ENCODE measurements at regions not wholly inside any gene's neighbourhood (a gene's known extent, or its start where the extent isn't known, plus 50 kb on each side); places are given as distances from the start of the nearest gene placed in this dataset.

DNA sequence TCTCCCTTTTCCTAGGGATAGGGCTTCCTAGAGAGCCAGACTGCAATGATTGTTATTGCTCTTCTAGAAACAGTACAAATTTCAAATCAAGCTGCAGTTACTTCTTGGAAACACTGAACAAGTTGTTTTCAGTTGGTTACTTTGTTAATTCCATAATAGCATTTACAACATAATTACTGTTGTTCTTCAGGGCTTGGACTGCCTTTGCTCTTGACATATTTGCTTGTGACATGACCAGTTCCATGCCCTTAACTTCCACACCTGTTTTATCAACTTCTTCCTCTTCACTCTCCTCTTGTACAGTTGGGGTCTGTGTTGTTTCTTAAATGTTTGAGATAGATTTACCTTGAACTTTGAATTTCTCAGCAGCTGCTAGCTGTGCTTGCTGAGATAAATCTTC lies 104.4 kb downstream of the SEC23IP start:
- no peak overlapping the region for H3K4me3 ChIP-seq (ENCODE audit: low read length)

GRCh38 chr10:119997429-119997828 lies 104.9 kb downstream of the SEC23IP start:
- H3K4me3 ChIP-seq (ENCODE audit: low read length) = no peak overlapping the region
- H3K27ac ChIP-seq (ENCODE audit: low read length) = no peak overlapping the region
- no peak for DNase-seq
- no peaks in the 10 kb centered on the region for H3K36me3 ChIP-seq (ENCODE audit: control insufficient read depth, insufficient read depth, low read length)
- no peaks in the 10 kb centered on the region for H3K4me1 ChIP-seq (ENCODE audit: control insufficient read depth, insufficient read depth, low read length)
- H3K9me3 ChIP-seq (replicated peaks; ENCODE audit: control insufficient read depth, low read depth, low read length) = peaks cover 5% of the 10 kb centered on the region
- H3K27me3 ChIP-seq (ENCODE audit: control insufficient read depth, insufficient read depth, low read length) = no peaks in the 10 kb centered on the region
- WGBS (ENCODE audit: insufficient coverage) = 83% methylated on average over 1 of the region's 2 CpGs

More for the DNA sequence above, 104.4 kb downstream of the SEC23IP start:
- Histone ChIP-seq H3K9me3 (replicated peaks; ENCODE audit: control insufficient read depth, low read depth, low read length) (peaks cover 5% of the 10 kb centered on the region), H3K27me3 (ENCODE audit: control insufficient read depth, insufficient read depth, low read length) (no peaks in the 10 kb centered on the region), H3K36me3 (ENCODE audit: control insufficient read depth, insufficient read depth, low read length) (no peaks in the 10 kb centered on the region), H3K4me1 (ENCODE audit: control insufficient read depth, insufficient read depth, low read length) (no peaks in the 10 kb centered on the region), H3K27ac (ENCODE audit: low read length) (no peak overlapping the region)
- DNase-seq = no peak

DNA sequence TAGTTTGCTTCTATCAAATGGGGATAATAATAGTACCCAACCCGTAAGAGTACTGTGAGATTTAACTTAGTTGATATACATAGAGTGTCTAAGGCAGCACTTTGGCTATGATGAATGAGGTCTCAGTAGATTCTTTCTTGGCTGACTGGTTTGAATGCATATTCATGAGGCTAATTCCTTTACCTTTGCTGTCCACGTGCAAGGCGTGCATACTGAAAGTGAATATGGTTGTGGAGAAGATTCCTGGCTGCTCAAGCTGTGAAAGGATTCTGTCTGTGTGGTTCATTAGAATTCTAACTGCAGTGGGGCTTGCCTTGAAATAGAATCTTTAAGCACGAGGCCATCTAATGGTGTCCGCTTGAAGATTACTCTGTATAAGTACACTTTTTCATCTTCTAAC lies 110.3 kb downstream of the SEC23IP start:
- Histone ChIP-seq H3K9me3 (replicated peaks; ENCODE audit: control insufficient read depth, low read depth, low read length) (no peaks in the 10 kb centered on the region), H3K27ac (ENCODE audit: low read length) (no peak overlapping the region)
- no CpG with 5 or more reads among the region's 5 CpGs for WGBS (ENCODE audit: insufficient coverage)

GRCh38 chr10:120005207-120006201 lies 113.0 kb downstream of the SEC23IP start:
- WGBS (ENCODE audit: insufficient coverage) = 63% methylated on average over 4 of the region's 8 CpGs
- Histone ChIP-seq H3K4me3 (ENCODE audit: low read length) (no peak overlapping the region), H3K9me3 (replicated peaks; ENCODE audit: control insufficient read depth, low read depth, low read length) (no peaks in the 10 kb centered on the region), H3K27me3 (ENCODE audit: control insufficient read depth, insufficient read depth, low read length) (peaks cover 2% of the 10 kb centered on the region), H3K36me3 (ENCODE audit: control insufficient read depth, insufficient read depth, low read length) (no peaks in the 10 kb centered on the region), H3K4me1 (ENCODE audit: control insufficient read depth, insufficient read depth, low read length) (no peaks in the 10 kb centered on the region), H3K27ac (ENCODE audit: low read length) (no peak overlapping the region)
- no peak for DNase-seq

More for the DNA sequence above, 110.3 kb downstream of the SEC23IP start:
- Histone ChIP-seq H3K4me3 (ENCODE audit: low read length) (no peak overlapping the region), H3K36me3 (ENCODE audit: control insufficient read depth, insufficient read depth, low read length) (no peaks in the 10 kb centered on the region), H3K27me3 (ENCODE audit: control insufficient read depth, insufficient read depth, low read length) (peaks cover 2% of the 10 kb centered on the region), H3K4me1 (ENCODE audit: control insufficient read depth, insufficient read depth, low read length) (no peaks in the 10 kb centered on the region)
- no peak for DNase-seq

DNA sequence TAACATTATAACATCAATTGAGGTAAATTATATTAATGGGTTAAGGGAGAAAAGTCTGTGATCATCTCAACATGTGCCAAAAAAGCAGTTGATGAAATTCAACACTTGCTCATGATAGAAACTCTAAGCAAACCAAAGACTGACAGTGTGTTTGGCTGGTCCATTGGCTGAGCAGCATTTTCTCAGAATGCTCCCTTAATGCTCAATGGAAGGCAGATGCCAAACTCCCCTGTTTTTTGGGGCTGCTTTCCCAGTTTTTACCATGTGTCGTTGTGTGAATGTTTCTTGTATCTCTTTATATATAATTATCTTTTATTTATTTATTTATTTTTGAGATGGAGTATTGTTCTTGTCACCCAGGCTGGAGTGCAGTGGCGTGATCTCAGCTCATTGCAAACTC lies 114.7 kb downstream of the SEC23IP start:
- H3K4me3 ChIP-seq (ENCODE audit: low read length) = no peak overlapping the region
- no peak for DNase-seq
- no CpG with 5 or more reads among the region's 2 CpGs for WGBS (ENCODE audit: insufficient coverage)
- H3K9me3 ChIP-seq (replicated peaks; ENCODE audit: control insufficient read depth, low read depth, low read length) = no peaks in the 10 kb centered on the region
- peaks cover 11% of the 10 kb centered on the region for H3K27me3 ChIP-seq (ENCODE audit: control insufficient read depth, insufficient read depth, low read length)
- no peaks in the 10 kb centered on the region for H3K4me1 ChIP-seq (ENCODE audit: control insufficient read depth, insufficient read depth, low read length)
- H3K36me3 ChIP-seq (ENCODE audit: control insufficient read depth, insufficient read depth, low read length) = no peaks in the 10 kb centered on the region
- H3K27ac ChIP-seq (ENCODE audit: low read length) = no peak overlapping the region

DNA sequence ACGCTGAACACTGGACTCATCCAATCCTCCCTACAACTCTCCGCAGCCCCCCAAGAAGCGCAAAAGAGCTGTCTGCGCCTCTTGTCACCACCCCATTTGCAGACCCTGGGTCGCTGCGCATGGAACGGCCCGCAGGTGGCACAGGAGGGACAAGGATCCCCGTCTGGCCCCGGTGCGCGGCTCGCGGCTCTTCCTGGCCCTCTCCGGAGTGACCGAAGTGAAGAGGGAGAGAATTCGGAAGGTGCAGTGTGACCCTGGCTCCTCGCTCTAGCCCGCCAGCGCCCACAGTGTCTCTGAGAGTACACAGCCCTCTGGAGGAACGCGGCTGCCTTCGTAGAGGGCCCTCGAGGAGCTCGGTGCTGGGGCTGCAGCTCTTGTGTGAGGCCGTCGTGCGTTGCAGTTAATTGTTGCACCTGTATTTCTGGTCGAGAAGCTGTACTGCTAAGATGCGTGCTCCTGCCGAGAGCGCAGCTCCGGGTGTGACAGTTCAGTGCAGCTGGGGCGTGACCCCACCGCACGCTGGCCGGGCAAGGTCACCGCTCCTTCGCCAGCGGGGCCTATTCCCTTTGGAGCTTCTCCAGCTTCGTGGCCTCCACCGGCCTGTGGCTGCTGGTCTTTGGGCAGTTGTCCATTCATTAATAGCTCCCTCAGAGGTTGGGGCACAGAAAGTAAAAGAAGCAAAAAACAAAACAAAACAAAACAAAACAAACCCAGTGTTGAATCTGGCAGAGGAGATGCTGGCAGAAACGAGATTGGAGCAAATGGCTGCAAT lies 119.0 kb downstream of the SEC23IP start:
- Histone ChIP-seq H3K4me3 (ENCODE audit: low read length) (no peak overlapping the region), H3K27me3 (ENCODE audit: control insufficient read depth, insufficient read depth, low read length) (peaks cover 9% of the 10 kb centered on the region), H3K9me3 (replicated peaks; ENCODE audit: control insufficient read depth, low read depth, low read length) (no peaks in the 10 kb centered on the region), H3K4me1 (ENCODE audit: control insufficient read depth, insufficient read depth, low read length) (no peaks in the 10 kb centered on the region), H3K36me3 (ENCODE audit: control insufficient read depth, insufficient read depth, low read length) (no peaks in the 10 kb centered on the region), H3K27ac (ENCODE audit: low read length) (no peak overlapping the region)
- 36% methylated on average over 42 of the region's 43 CpGs for WGBS (ENCODE audit: insufficient coverage)
- peak; percentile 11 for DNase-seq

DNA sequence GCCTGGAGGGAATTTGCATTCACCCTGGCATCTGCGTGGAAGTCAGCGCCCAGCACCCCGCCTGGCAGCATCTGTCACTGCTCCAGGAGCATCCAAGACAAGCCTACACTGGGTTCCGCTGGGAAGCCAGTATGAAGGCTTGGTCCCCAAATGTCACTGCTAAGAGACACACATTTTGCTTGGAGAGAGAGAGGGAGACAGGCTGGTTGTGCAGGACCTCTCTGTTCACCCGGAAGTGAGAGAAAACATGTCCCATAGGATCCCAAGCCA lies 119.5 kb downstream of the SEC23IP start:
- 84% methylated on average over 5 of the region's 5 CpGs for WGBS (ENCODE audit: insufficient coverage)
- Histone ChIP-seq H3K36me3 (ENCODE audit: control insufficient read depth, insufficient read depth, low read length) (no peaks in the 10 kb centered on the region), H3K27ac (ENCODE audit: low read length) (no peak overlapping the region), H3K4me1 (ENCODE audit: control insufficient read depth, insufficient read depth, low read length) (no peaks in the 10 kb centered on the region), H3K4me3 (ENCODE audit: low read length) (no peak overlapping the region), H3K9me3 (replicated peaks; ENCODE audit: control insufficient read depth, low read depth, low read length) (no peaks in the 10 kb centered on the region), H3K27me3 (ENCODE audit: control insufficient read depth, insufficient read depth, low read length) (peaks cover 9% of the 10 kb centered on the region)
- no peak for DNase-seq

DNA sequence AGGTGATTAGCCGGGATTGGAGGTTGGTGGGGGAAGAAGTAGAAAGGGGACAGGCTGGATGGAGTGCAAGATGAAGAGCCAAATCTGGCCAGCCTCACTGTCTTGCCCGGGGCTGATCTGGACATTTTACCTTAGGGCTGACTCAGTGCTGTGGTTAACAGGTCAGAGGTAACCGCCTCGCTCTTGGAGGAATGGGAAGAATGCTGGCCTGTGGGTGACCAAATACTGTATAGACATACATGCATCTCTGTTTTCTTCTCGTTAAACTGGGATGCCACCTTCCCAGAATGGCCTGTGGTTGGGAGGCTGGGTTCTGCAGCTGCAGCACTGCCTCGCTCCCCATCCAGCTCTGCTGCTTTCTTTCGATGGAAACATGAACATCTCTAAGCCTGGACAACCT lies 120.0 kb downstream of the SEC23IP start:
- H3K9me3 ChIP-seq (replicated peaks; ENCODE audit: control insufficient read depth, low read depth, low read length) = no peaks in the 10 kb centered on the region
- H3K4me1 ChIP-seq (ENCODE audit: control insufficient read depth, insufficient read depth, low read length) = no peaks in the 10 kb centered on the region
- H3K27ac ChIP-seq (ENCODE audit: low read length) = no peak overlapping the region
- no peak for DNase-seq
- H3K4me3 ChIP-seq (ENCODE audit: low read length) = no peak overlapping the region
- WGBS (ENCODE audit: insufficient coverage) = 92% methylated on average over 4 of the region's 7 CpGs
- H3K36me3 ChIP-seq (ENCODE audit: control insufficient read depth, insufficient read depth, low read length) = no peaks in the 10 kb centered on the region
- peaks cover 9% of the 10 kb centered on the region for H3K27me3 ChIP-seq (ENCODE audit: control insufficient read depth, insufficient read depth, low read length)

- DNase-seq = no peak
- no peak overlapping the region for H3K4me3 ChIP-seq (ENCODE audit: low read length)
- no peak overlapping the region for H3K27ac ChIP-seq (ENCODE audit: low read length)
- H3K27me3 ChIP-seq (ENCODE audit: control insufficient read depth, insufficient read depth, low read length) = peaks cover 9% of the 10 kb centered on the region
- no CpG with 5 or more reads among the region's 3 CpGs for WGBS (ENCODE audit: insufficient coverage)
- no peaks in the 10 kb centered on the region for H3K4me1 ChIP-seq (ENCODE audit: control insufficient read depth, insufficient read depth, low read length)
- H3K36me3 ChIP-seq (ENCODE audit: control insufficient read depth, insufficient read depth, low read length) = no peaks in the 10 kb centered on the region
- H3K9me3 ChIP-seq (replicated peaks; ENCODE audit: control insufficient read depth, low read depth, low read length) = no peaks in the 10 kb centered on the region
Measured at GRCh38 chr10:120014031-120014430, 121.5 kb downstream of the SEC23IP start.

GRCh38 chr10:120015064-120015463 lies 122.5 kb downstream of the SEC23IP start:
- DNase-seq = no peak
- H3K27me3 ChIP-seq (ENCODE audit: control insufficient read depth, insufficient read depth, low read length) = peaks cover 9% of the 10 kb centered on the region

More at GRCh38 chr10:120015064-120015463, 122.5 kb downstream of the SEC23IP start:
- Histone ChIP-seq H3K27ac (ENCODE audit: low read length) (no peak overlapping the region), H3K4me1 (ENCODE audit: control insufficient read depth, insufficient read depth, low read length) (no peaks in the 10 kb centered on the region), H3K9me3 (replicated peaks; ENCODE audit: control insufficient read depth, low read depth, low read length) (no peaks in the 10 kb centered on the region), H3K4me3 (ENCODE audit: low read length) (no peak overlapping the region), H3K36me3 (ENCODE audit: control insufficient read depth, insufficient read depth, low read length) (no peaks in the 10 kb centered on the region)
- no CpG with 5 or more reads among the region's 5 CpGs for WGBS (ENCODE audit: insufficient coverage)

Data from muscle of leg (tissue), 3 donors.